DND-41 (cell line): ENCODE measurements at regions not wholly inside any gene's neighbourhood (a gene's known extent, or its start where the extent isn't known, plus 50 kb on each side); places are given as distances from the start of the nearest gene placed in this dataset.

Source experiments
- ATAC-seq: fragments of 200-7000 bp; cut with Tn5 transposase; 3 replicates; pipeline ENCODE4 v1.9.1; 2021; ENCODE audit warnings: low read depth; ENCODE audit not compliant: insufficient read depth
- DNase-seq: peaks from one replicate; pipeline ENCODE4 v3.0.0-alpha.2; 2020
- H2AFZ ChIP-seq: 2 replicates; pipeline ENCODE4 v1.6.0; 2012; ENCODE audit warnings: low read depth, low read length
- H3K27ac ChIP-seq: 2 replicates; pipeline ENCODE4 v1.5.1; 2012; ENCODE audit warnings: low read length, inconsistent platforms
- H3K27me3 ChIP-seq: fragments of 200-600 bp; sonication (generic); 2 replicates; pipeline ENCODE4 v1.6.0; 2012; ENCODE audit warnings: low read length, mild to moderate bottlenecking, inconsistent platforms; ENCODE audit not compliant: insufficient read depth, poor library complexity
- H3K36me3 ChIP-seq: 2 replicates; pipeline ENCODE4 v1.5.1; 2012; ENCODE audit warnings: low read length, inconsistent platforms; ENCODE audit not compliant: insufficient read depth
- H3K4me1 ChIP-seq: 2 replicates; pipeline ENCODE4 v1.5.1; 2012; ENCODE audit warnings: mild to moderate bottlenecking, low read length; ENCODE audit not compliant: insufficient read depth
- H3K4me2 ChIP-seq: 2 replicates; pipeline ENCODE4 v1.6.0; 2012; ENCODE audit warnings: mild to moderate bottlenecking, moderate library complexity, low read length, inconsistent platforms; ENCODE audit not compliant: insufficient read depth
- H3K4me3 ChIP-seq, 2 experiments: fragments of 200-600 bp in 1 of 2; shearing (Covaris generic) in 1 of 2; 2 replicates each; pipeline ENCODE4 v1.5.1; 2012 to 2016; ENCODE audit warnings: inconsistent platforms in 2 of 2, low read length in 2 of 2, mild to moderate bottlenecking in 2 of 2, low read depth in 1 of 2, moderate library complexity in 1 of 2
- H3K79me2 ChIP-seq: 2 replicates; pipeline ENCODE4 v1.6.0; 2012; ENCODE audit warnings: low read length, inconsistent platforms; ENCODE audit not compliant: insufficient read depth
- H3K9ac ChIP-seq: 2 replicates; pipeline ENCODE4 v1.6.0; 2012; ENCODE audit warnings: low read depth, mild to moderate bottlenecking, inconsistent platforms, low read length, moderate library complexity
- H3K9me3 ChIP-seq: 2 replicates; pipeline ENCODE4 v1.5.1; 2012; ENCODE audit warnings: low read length, moderate library complexity, mild to moderate bottlenecking, inconsistent platforms; ENCODE audit not compliant: insufficient read depth, severe bottlenecking
- H4K20me1 ChIP-seq: 2 replicates; pipeline ENCODE4 v1.6.0; 2012; ENCODE audit warnings: low read length; ENCODE audit not compliant: insufficient read depth
- CTCF ChIP-seq: IDR thresholded peaks from 2 replicates; pipeline ENCODE4 v1.5.1; 2012; ENCODE audit warnings: borderline replicate concordance, low read length, moderate library complexity, mild to moderate bottlenecking; ENCODE audit not compliant: poor library complexity, severe bottlenecking; ENCODE audit errors: extremely low read depth
- EZH2 ChIP-seq: IDR thresholded peaks from 3 replicates; pipeline ENCODE4 v1.6.1; 2012; ENCODE audit warnings: borderline replicate concordance, low read depth, mild to moderate bottlenecking, moderate library complexity, low read length, inconsistent platforms; ENCODE audit not compliant: severe bottlenecking

GRCh38 chr12:61808856-61809255, 451.3 kb upstream of the USP15 start:
- no peak for ATAC-seq
- no peaks in the 10 kb centered on the region for H3K4me1 ChIP-seq
- H3K4me3 ChIP-seq: no peak overlapping the region

DNA sequence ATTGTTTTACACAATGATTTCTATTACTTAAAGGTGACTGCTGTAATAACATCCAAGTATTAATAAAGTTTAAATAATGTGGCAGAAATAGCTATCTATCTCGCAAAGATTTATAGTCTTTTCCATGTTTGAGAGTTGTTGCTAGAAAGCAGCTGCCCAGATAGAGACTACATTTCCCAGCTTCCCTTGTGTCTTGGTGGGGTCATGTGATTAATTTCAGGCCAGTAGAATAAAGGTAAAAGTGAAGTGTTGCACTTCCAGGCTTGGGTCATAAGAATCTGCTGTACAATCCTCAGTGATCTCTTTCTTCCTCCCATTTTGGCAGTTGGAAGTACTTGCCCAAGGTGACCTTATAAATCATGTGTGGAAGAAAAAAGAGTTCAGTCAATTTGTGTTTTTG, 449.7 kb upstream of the USP15 start:
- Histone ChIP-seq H3K4me2 (no peak overlapping the region), H3K36me3 (no peaks in the 10 kb centered on the region), H2AFZ (no peak overlapping the region), H3K4me1 (no peaks in the 10 kb centered on the region), H4K20me1 (no peaks in the 10 kb centered on the region), H3K9me3 (peaks cover 2% of the 10 kb centered on the region), H3K79me2 (no peaks in the 10 kb centered on the region), H3K27me3 (no peaks in the 10 kb centered on the region), H3K9ac (no peak overlapping the region), H3K27ac (no peak overlapping the region), H3K4me3 (no peak overlapping the region)
- DNase-seq: no peak
- no peak for TF ChIP-seq EZH2
- no peak for TF ChIP-seq CTCF
- no peak for ATAC-seq

More at GRCh38 chr12:61808856-61809255, 451.3 kb upstream of the USP15 start:
- H3K4me2 ChIP-seq: no peak overlapping the region
- H3K27me3 ChIP-seq: no peaks in the 10 kb centered on the region
- H3K79me2 ChIP-seq: no peaks in the 10 kb centered on the region
- H3K36me3 ChIP-seq: no peaks in the 10 kb centered on the region
- peaks cover 2% of the 10 kb centered on the region for H3K9me3 ChIP-seq
- no peaks in the 10 kb centered on the region for H4K20me1 ChIP-seq
- H3K9ac ChIP-seq: no peak overlapping the region
- H2AFZ ChIP-seq: no peak overlapping the region
- no peak for DNase-seq
- no peak overlapping the region for H3K27ac ChIP-seq
- TF ChIP-seq CTCF: no peak
- no peak for TF ChIP-seq EZH2

DNA sequence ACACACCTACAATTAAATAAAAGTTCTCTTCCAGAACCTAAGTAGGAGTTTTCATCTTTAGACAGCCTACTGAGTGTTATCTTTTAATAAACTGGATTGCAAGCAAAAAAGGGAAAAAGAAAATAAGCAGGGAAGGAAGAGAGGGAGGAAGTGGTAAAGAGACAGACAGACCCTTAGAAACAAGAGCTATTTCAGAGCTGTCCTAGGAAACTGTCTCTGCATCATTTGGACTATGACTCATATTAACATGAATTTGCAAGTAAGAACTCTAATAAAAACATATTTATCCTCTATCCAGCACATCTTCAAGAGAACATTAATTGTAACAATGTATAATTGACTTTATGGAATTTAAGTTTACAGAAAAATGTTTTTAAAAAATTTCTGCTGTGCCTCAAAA, 438.8 kb upstream of the USP15 start:
- DNase-seq: no peak
- TF ChIP-seq CTCF (no peak), EZH2 (no peak)

GRCh38 chr12:61823102-61823501, 437.1 kb upstream of the USP15 start:
- TF ChIP-seq EZH2 (no peak), CTCF (no peak)
- Histone ChIP-seq H3K79me2 (no peaks in the 10 kb centered on the region), H3K36me3 (no peaks in the 10 kb centered on the region), H3K4me3 (no peak overlapping the region), H2AFZ (no peak overlapping the region), H3K4me1 (no peaks in the 10 kb centered on the region), H3K4me2 (no peak overlapping the region), H3K9ac (no peak overlapping the region), H4K20me1 (no peaks in the 10 kb centered on the region), H3K9me3 (no peaks in the 10 kb centered on the region), H3K27ac (no peak overlapping the region), H3K27me3 (no peaks in the 10 kb centered on the region)
- DNase-seq (no peak), ATAC-seq (no peak)

More for the DNA sequence above, 438.8 kb upstream of the USP15 start:
- H3K79me2 ChIP-seq: no peaks in the 10 kb centered on the region
- H4K20me1 ChIP-seq: no peaks in the 10 kb centered on the region
- no peak for ATAC-seq
- no peaks in the 10 kb centered on the region for H3K36me3 ChIP-seq
- no peak overlapping the region for H3K9ac ChIP-seq
- H2AFZ ChIP-seq: no peak overlapping the region
- no peak overlapping the region for H3K4me2 ChIP-seq
- H3K4me3 ChIP-seq: no peak overlapping the region
- H3K4me1 ChIP-seq: no peaks in the 10 kb centered on the region
- no peak overlapping the region for H3K27ac ChIP-seq
- no peaks in the 10 kb centered on the region for H3K9me3 ChIP-seq
- H3K27me3 ChIP-seq: no peaks in the 10 kb centered on the region
